HepG2 (cell line): ENCODE measurements at regions not wholly inside any gene's neighbourhood (a gene's known extent, or its start where the extent isn't known, plus 50 kb on each side); places are given as distances from the start of the nearest gene placed in this dataset.

Experiments used
- GABPA ChIP-seq, 2 experiments: IDR thresholded peaks; 2 replicates each; pipeline ENCODE4 v1.6.1; 2011 to 2016; ENCODE audit warnings: low read depth in 2 of 2, low read length in 1 of 2, missing biosample characterization in 1 of 2, missing genetic modification characterization in 1 of 2
- HCFC1 ChIP-seq: fragments of 150-350 bp; IDR thresholded peaks from 2 replicates; pipeline ENCODE4 v1.6.1; 2014; ENCODE audit warnings: low read depth, low read length
- TF ChIP-seq, protein P1 (sequence below), 2 experiments: sonication (generic) in 1 of 2; formaldehyde crosslinking in 1 of 2; IDR thresholded peaks; 2 replicates each; pipeline versions ENCODE4 v1.5.1 to v1.6.1; 2011 to 2020; ENCODE audit warnings: borderline replicate concordance in 1 of 2, low read depth in 1 of 2, low read length in 1 of 2, mild to moderate bottlenecking in 1 of 2, missing genetic modification reagents in 1 of 2, moderate library complexity in 1 of 2

GRCh38 chr17:68760141-68760475, 158.9 kb upstream of the FAM20A start:
- TF ChIP-seq HCFC1: no peak
- no peak for TF ChIP-seq GABPA (IDR thresholded peaks at IDR 0.05; ENCODE audit: low read depth, low read length)
- no peak for TF ChIP-seq GABPA (CRISPR knock-in tag; IDR thresholded peaks at IDR 0.05; ENCODE audit: low read depth)
- TF ChIP-seq, protein P1, sequence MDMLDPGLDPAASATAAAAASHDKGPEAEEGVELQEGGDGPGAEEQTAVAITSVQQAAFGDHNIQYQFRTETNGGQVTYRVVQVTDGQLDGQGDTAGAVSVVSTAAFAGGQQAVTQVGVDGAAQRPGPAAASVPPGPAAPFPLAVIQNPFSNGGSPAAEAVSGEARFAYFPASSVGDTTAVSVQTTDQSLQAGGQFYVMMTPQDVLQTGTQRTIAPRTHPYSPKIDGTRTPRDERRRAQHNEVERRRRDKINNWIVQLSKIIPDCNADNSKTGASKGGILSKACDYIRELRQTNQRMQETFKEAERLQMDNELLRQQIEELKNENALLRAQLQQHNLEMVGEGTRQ (IDR thresholded peaks at IDR 0.05; ENCODE audit: low read depth, low read length): no peak
- TF ChIP-seq, protein P1 (CRISPR knock-in tag; IDR thresholded peaks at IDR 0.05; ENCODE audit: borderline replicate concordance): no peak
